ENCODE measurements at regions not wholly inside any gene's neighbourhood (a gene's known extent, or its start where the extent isn't known, plus 50 kb on each side); places are given as distances from the start of the nearest gene placed in this dataset.
A peak's percentile ranks its signal among the peaks of the same experiment; 100 is the strongest.

GRCh38 chr2:129733041-129733440, 246.4 kb upstream of the RAB6C start:
- H3K36me3 Mint-ChIP-seq: no peaks in the 10 kb centered on the region
- TF ChIP-seq CTCF (IDR thresholded peaks at IDR 0.05): no peak
- no peak for TF ChIP-seq EZH2phosphoT487 (IDR thresholded peaks at IDR 0.05)
- no peak for TF ChIP-seq EZH2 (IDR thresholded peaks at IDR 0.05)
- Histone ChIP-seq H2AFZ (replicated peaks) (no peak overlapping the region), H3K79me2 (ENCODE audit: low read depth) (no peaks in the 10 kb centered on the region), H3F3A (ENCODE audit: low read depth) (no peaks in the 10 kb centered on the region), H3K27me3 (no peaks in the 10 kb centered on the region), H3K4me2 (no peak overlapping the region), H3K4me1 (peaks cover 13% of the 10 kb centered on the region), H4K20me1 (ENCODE audit: low read depth) (no peaks in the 10 kb centered on the region), H3K27ac (no peak overlapping the region), H3K9ac (no peak overlapping the region), H3K4me3 (no peak overlapping the region), H3K9me3 (ENCODE audit: low read depth) (no peaks in the 10 kb centered on the region), H3K36me3 (no peaks in the 10 kb centered on the region)
- DNase-seq (ENCODE audit: low spot score): no peak
- H3K9me3 Mint-ChIP-seq: no peaks in the 10 kb centered on the region
- no peak overlapping the region for H3K27ac Mint-ChIP-seq
- H3K4me1 Mint-ChIP-seq: peaks cover 10% of the 10 kb centered on the region
- H3K27me3 Mint-ChIP-seq (ENCODE audit: insufficient read depth, low read depth): peaks cover 4% of the 10 kb centered on the region
- H3K4me3 Mint-ChIP-seq: no peak overlapping the region

DNA sequence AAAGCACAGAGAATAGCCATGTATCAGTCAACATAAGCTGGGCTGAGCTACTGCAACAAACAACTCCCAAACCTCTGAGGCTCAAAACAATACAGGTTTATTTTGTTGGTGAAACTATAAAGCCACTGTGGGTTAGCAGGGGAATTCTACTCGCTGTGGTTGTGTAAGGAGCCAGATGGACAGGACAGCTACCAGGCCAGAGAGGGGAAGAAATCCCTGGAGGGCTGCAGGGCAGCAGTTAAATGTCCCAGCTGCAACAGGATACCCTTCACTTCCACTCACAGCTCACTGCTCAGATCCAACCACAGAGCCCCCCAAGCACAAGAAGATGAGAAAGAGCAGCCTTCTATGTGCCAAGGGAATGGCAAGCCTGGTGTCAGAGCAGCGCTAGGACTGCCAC, 245.9 kb upstream of the RAB6C start:
- no peak overlapping the region for H3K9ac ChIP-seq
- H3K27ac ChIP-seq: no peak overlapping the region
- H4K20me1 ChIP-seq (ENCODE audit: low read depth): no peaks in the 10 kb centered on the region
- no peaks in the 10 kb centered on the region for H3F3A ChIP-seq (ENCODE audit: low read depth)
- H3K4me3 ChIP-seq: no peak overlapping the region
- peaks cover 2% of the 10 kb centered on the region for H3K9me3 Mint-ChIP-seq
- H3K79me2 ChIP-seq (ENCODE audit: low read depth): no peaks in the 10 kb centered on the region
- H3K27me3 Mint-ChIP-seq (ENCODE audit: insufficient read depth, low read depth): peaks cover 4% of the 10 kb centered on the region
- no peaks in the 10 kb centered on the region for H3K36me3 ChIP-seq
- H3K4me2 ChIP-seq: no peak overlapping the region
- no peaks in the 10 kb centered on the region for H3K9me3 ChIP-seq (ENCODE audit: low read depth)
- H3K4me3 Mint-ChIP-seq: no peak overlapping the region
- peaks cover 13% of the 10 kb centered on the region for H3K4me1 ChIP-seq
- peaks cover 10% of the 10 kb centered on the region for H3K4me1 Mint-ChIP-seq
- no peak for TF ChIP-seq CTCF (IDR thresholded peaks at IDR 0.05)
- no peak for TF ChIP-seq EZH2phosphoT487 (IDR thresholded peaks at IDR 0.05)
- no peak for TF ChIP-seq EZH2 (IDR thresholded peaks at IDR 0.05)
- no peaks in the 10 kb centered on the region for H3K36me3 Mint-ChIP-seq
- no peak for DNase-seq (ENCODE audit: low spot score)
- H3K27ac Mint-ChIP-seq: no peak overlapping the region
- H2AFZ ChIP-seq (replicated peaks): peak overlapping the region; percentile 26
- no peaks in the 10 kb centered on the region for H3K27me3 ChIP-seq

- Histone ChIP-seq H3K4me1 (peaks cover 13% of the 10 kb centered on the region), H3K36me3 (no peaks in the 10 kb centered on the region), H3F3A (ENCODE audit: low read depth) (no peaks in the 10 kb centered on the region), H3K9ac (no peak overlapping the region), H3K79me2 (ENCODE audit: low read depth) (no peaks in the 10 kb centered on the region), H3K27ac (no peak overlapping the region), H3K9me3 (ENCODE audit: low read depth) (no peaks in the 10 kb centered on the region), H4K20me1 (ENCODE audit: low read depth) (no peaks in the 10 kb centered on the region), H2AFZ (replicated peaks) (no peak overlapping the region), H3K27me3 (no peaks in the 10 kb centered on the region), H3K4me3 (no peak overlapping the region), H3K4me2 (no peak overlapping the region)
- Mint-ChIP-seq H3K36me3 (no peaks in the 10 kb centered on the region), H3K4me1 (peaks cover 7% of the 10 kb centered on the region), H3K4me3 (no peak overlapping the region), H3K27me3 (ENCODE audit: insufficient read depth, low read depth) (peaks cover 4% of the 10 kb centered on the region), H3K27ac (no peak overlapping the region), H3K9me3 (peaks cover 2% of the 10 kb centered on the region)
- TF ChIP-seq EZH2 (IDR thresholded peaks at IDR 0.05) (no peak), CTCF (IDR thresholded peaks at IDR 0.05) (no peak), EZH2phosphoT487 (IDR thresholded peaks at IDR 0.05) (no peak)
- DNase-seq (ENCODE audit: low spot score): no peak
Measured at GRCh38 chr2:129734343-129735034, 245.0 kb upstream of the RAB6C start.

Measured in neural progenitor cell (in vitro differentiated cells).